GM19324 (cell line): ENCODE measurements at regions not wholly inside any gene's neighbourhood (a gene's known extent, or its start where the extent isn't known, plus 50 kb on each side); places are given as distances from the start of the nearest gene placed in this dataset.
"Not testable (repeated sequence)": the region's sequence is repeated elsewhere in the genome, so short reads cannot be mapped to it uniquely, and the experiment has no call there.

Experiments
- ATAC-seq: cut with Tn5 transposase; IDR thresholded peaks from one replicate; pipeline ENCODE4 v1.9.1; 2021; ENCODE audit warnings: mild to moderate bottlenecking, moderate library complexity; ENCODE audit not compliant: unreplicated experiment, low FRiP score

DNA sequence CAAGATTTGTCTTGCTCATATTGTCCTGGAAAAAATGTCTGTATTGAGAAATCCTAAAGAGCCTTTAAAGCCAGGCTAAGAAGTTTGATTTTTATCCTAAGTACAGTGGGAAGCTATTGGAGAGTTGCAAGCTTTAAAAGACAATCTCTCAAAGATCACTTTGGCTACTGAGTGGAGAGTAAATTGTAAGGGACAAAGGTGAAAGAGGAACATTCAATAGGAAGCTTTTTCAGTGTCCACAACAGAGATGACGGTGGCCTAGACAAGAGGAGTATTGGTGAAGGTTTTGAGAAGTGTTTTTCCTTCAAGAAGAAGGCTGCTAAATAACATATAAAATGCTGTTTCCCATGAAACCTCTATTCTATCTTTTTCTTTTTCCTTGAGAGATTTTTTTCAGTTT is 249.5 kb upstream of the IL12A start:
- ATAC-seq = no peak

DNA sequence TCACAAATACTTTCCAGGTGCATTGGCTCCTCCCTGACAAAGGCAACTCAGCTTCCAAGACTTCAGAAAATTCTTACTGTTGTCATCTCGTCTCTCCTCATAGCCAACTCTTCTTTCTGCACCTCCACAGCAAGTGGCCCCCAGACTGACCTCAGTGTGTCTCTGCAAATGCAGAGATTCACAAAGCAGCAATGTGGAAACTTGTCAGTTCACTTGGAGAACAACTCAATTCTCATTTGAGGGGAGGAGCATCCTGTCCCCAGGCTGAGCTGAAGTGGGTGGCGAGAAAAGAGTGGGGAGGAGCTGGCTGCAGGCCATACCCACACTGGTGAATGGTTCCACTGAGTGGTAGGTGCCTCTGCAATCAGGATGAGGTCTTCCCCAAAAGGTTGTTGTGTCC is 248.7 kb upstream of the IL12A start:
- ATAC-seq = no peak

- no peak for ATAC-seq
Measured at GRCh38 chr3:159741281-159741680, 247.4 kb upstream of the IL12A start.

- no peak for ATAC-seq
Measured at GRCh38 chr3:159748425-159748824, 240.2 kb upstream of the IL12A start.

DNA sequence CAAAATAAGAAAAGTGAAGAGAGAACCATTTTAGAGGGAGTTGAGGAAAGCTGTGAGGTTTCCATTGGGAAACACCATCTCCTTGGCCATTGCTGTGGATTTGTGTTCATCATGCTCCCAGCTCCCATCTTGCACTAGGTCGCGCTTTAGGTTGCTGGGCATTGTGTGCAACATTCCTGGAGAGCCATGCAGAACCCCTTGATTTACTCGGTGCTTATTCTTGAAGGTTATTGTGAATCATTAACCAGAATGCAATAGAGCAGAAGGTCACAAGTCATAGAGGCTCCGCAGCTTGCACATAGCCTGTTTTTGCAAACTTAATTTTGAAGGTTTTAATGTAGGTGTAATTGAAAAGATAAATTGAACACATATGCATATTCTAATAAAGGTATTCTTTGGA is 239.2 kb upstream of the IL12A start:
- ATAC-seq = no peak

DNA sequence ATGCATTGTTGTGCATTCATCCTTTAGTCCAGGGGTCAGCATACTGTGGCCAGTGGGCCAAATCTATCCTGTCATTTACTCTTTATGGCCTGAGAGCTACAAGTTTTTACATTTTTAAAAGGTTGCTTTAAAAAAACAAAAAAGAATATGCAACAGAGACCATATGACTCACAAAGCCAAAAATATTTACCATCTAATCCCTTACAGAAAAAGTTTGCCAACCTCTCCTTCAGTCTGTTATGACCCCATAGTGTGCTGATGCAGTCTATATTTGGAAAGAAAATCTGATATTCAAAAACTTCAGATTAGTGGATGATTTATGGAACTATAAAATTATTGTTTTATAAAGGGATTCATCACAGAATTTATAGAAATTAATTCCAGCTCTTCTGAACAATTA is 237.5 kb upstream of the IL12A start:
- no peak for ATAC-seq

DNA sequence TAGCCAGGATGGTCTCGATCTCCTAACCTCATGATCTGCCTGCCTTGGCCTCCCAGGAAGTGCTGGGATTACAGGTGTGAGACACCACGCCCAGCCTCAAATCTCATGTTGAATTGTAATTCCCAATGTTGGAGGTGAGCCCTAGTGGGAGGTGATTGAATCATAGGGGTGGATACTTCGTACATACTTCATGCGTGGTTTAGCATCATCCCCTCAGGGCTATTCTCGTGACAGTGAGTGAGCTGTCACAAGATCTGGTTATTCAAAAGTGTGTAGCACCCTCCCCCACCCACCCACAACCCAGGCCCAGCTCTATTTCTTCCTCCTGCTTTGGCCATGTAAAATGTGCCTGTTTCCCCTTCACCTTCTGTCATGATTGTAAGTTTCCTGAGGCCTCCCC is 236.9 kb upstream of the IL12A start:
- ATAC-seq = no peak

DNA sequence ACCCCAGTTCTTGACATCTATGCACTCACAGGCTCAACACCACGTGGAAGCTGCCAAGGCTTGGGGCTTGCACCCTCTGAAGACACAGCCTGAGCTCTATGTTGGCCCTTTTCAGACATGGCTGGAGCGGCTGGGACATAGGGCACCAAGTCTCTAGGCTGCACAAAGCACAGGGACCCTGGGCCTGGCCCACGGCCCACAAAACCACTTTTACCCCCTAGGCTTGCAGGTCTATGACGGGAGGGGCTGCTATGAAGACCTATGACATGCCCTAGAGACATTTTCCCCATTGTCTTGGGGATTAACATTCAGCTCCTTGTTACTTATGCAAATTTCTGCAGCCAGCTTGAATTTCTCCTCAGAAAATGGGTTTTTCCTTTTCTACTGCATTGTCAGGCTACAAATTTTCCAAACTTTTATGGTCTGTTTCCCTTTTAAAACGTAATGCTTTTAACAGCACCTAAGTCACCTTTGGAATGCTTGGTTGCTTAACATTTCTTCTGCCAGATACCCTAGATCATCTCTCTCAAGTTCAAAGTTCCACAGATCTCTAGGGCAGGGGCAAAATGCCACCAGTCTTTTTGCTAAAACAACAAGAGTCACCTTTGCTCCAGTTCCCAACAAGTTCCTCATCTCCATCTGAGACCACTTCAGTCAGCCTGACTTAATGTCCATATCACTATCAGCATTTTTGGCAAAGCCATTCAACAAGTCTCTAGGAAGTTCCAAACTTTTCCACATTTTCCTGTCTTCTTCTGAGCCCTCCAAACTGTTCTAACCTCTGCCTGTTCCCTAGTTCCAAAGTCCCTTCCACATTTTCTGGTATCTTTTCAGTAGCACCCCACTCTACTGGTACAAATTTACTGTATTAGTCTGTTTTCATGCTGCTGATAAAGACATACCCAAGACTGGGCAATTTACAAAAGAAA is 232.1 kb upstream of the IL12A start:
- ATAC-seq = not testable (repeated sequence)

- no peak for ATAC-seq
Measured at GRCh38 chr3:159757341-159758060, 231.1 kb upstream of the IL12A start.

DNA sequence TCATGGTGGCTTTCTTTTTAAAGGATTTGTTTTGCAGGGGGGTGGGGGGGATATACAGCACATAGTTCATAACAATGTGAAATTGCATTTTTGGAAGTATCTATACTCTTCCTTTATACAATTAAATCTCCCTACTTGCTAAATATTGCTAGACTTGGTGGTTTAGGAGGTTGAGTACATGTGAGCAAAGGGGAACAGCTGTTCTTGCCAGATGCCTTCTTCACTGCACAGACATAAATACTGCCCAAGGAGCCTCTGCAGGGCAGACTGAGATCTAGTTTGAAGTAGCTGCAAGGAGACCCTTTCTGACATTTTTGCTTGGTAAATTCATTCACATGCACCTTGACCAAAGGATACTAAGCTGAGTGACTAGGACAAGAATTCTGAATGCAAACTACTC is 228.6 kb upstream of the IL12A start:
- ATAC-seq = no peak

GRCh38 chr3:159761369-159761768 is 227.3 kb upstream of the IL12A start:
- no peak for ATAC-seq

GRCh38 chr3:159761848-159762635 is 226.6 kb upstream of the IL12A start:
- no peak for ATAC-seq

- ATAC-seq = peak; percentile 31
Measured at GRCh38 chr3:159763011-159763601, 225.5 kb upstream of the IL12A start.

DNA sequence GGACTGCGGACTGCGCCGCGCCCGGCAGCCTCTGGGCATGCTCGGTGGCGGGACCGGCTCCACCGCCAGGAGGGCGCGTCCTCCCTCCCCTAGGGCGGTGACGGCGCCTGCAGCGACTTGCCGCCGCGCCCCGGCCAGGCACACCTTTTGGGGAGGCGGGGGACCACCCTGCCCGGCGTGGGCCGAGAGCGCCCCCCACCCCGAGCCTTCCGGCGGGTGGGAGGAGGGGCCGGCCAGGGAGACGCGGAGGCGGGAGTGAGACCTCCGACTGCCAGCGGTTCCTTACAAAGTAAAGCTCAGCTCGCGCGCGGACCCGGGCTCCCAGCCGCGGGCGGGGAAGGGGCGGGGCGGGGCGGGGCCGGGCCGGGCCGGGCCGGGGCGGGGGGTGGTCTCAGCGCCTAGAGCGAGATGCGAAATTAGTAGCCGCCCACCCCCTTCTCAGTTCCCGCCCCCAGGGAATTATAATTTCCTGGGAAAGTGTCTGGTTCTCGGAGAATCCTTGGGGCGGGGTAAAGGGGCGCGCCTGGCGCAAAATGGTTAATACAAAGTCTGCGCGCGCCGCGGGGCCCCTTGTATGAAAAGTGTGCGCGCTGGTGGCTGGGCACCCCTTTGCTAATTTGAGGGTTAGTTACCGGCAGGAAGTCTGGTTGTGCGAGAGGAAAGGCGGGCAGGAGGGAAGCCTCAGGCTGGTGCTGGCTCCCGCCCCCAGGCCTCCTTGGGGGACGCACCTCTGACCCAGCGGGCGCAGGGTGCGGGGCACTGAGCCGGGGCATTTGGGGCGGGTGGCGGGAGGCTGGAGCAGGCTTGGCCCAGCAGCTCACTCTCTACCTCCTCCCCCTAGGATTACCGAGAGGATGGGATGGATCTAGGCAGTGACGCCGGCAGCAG is 224.8 kb upstream of the IL12A start:
- peak; percentile 74 for ATAC-seq

- ATAC-seq = no peak
Measured at GRCh38 chr3:159764490-159765029, 224.1 kb upstream of the IL12A start.

DNA sequence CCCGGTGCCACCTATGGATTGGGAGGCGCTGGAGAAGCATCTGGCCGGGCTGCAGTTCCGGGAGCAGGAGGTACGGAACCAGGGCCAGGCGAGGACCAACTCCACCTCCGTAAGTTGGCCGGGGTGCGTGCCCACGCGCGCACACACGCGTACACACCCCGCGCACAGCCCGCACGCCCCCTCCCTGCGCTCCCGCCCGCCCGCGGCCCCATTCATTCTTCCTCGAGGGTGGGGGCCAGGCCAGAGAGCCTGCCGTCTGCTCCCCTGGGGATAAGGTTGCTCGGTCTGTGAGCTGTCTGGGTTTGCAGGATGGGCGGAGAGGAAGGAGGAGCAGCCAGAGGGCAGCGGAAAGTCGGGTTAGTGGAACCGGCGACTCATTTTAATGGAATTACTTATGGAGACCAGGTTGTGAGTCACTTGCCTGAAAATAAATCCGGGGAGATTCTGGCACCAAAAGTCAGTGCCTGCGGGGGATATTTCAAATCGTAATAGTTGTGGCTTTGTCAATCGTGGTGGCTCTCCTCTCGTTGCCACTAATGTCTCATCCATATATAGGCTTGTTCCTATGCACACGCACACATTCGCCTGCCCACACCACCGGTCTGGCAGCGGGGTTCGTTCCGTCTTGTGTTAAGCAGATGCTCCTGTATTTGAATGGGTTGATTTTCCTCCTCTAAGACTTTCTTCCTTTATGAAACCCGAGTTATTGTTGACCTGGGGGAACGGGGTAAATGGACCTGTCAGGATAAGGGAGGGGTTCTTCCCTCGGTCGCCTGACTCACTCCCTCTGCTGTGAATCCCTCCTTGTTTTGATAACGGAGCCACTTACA is 223.4 kb upstream of the IL12A start:
- ATAC-seq = no peak

GRCh38 chr3:159765860-159766294 is 222.8 kb upstream of the IL12A start:
- ATAC-seq = no peak

DNA sequence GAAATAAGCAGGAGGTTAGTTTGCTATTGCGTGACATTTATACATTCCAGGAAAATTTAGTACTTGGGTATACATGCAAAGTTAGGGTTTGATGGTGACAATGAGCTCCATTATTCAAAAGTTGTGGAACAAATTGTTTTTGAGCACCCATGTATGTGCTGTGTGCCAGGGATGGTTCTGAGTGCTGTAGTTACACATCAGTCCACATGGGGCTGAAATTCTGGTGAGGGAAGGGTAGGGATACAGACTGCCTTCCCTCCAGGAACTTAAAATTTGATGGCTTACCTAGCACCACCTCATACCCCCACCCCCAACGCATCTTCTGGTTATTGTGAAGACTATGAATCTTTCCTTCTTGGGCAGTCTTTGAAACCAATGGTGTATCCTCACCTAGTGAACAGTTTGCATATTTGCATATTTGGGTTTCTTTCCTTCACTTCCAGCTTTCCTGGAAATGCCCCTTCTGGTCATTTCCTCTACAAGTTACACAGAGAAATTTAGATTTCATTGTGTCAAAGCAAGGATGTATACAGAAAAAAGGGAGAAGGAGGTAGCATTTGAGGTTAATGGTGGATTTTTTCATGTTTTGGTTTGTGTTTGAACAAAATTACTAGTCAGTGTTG is 222.0 kb upstream of the IL12A start:
- ATAC-seq = no peak
